Astrocyte of the hippocampus (primary cell): ENCODE measurements at regions not wholly inside any gene's neighbourhood (a gene's known extent, or its start where the extent isn't known, plus 50 kb on each side); places are given as distances from the start of the nearest gene placed in this dataset.
"Not testable (repeated sequence)": the region's sequence is repeated elsewhere in the genome, so short reads cannot be mapped to it uniquely, and the experiment has no call there.

Experiments
- DNase-seq: peaks from one replicate; pipeline ENCODE4 v3.0.0; 2011; ENCODE audit warnings: low read depth, low spot score

DNA sequence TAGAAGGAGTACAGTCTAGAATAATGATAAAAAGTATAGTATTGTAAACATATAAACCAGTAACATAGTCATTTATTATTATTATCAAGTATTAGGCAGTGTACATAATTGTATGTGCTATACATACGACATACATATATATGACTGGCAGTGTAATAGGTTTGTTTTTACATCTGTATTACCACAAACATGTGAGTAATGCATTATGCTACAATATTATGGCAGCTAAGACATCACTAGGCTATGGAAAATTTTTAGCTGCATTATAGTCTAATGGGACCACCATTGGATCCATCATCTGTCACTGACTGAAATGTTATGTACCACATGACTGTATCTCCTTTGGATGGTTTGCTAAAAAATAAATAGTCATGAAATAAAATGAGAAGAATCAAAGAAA, 530.0 kb downstream of the PRR16 start:
- DNase-seq = no peak

- DNase-seq = no peak
These were observed 535.5 kb downstream of the PRR16 start for GRCh38 chr5:120999550-120999949.

- DNase-seq = no peak
These were observed 542.1 kb downstream of the PRR16 start for GRCh38 chr5:121006217-121006616.

DNA sequence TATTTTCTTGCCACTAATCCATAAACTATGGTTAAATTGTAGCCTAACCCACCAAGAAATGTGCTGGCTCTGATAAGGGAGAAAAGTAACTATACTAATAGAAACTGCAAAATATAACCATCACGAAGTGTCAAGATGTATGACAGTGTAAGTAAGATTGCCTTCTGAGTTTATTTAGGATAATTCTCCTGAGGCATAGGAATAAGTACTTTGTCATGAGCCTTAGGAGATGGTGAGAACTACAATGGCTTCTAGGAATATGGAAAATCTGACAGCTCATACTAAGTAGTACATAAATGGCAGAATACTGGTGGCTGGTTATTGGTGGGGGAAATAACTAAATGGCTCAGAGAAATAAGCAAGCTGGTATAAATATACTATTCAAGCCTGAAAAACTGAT, 543.9 kb downstream of the PRR16 start:
- DNase-seq = no peak

GRCh38 chr5:121009058-121009457, 545.0 kb downstream of the PRR16 start:
- no peak for DNase-seq

- DNase-seq = peak; percentile 2
These were observed 553.9 kb downstream of the PRR16 start for GRCh38 chr5:121018004-121018403.

GRCh38 chr5:121019106-121019505, 555.0 kb downstream of the PRR16 start:
- peak; percentile 75 for DNase-seq

- DNase-seq = no peak
These were observed 555.6 kb downstream of the PRR16 start for GRCh38 chr5:121019734-121020133.

GRCh38 chr5:121021681-121022080, 557.6 kb downstream of the PRR16 start:
- no peak for DNase-seq

DNA sequence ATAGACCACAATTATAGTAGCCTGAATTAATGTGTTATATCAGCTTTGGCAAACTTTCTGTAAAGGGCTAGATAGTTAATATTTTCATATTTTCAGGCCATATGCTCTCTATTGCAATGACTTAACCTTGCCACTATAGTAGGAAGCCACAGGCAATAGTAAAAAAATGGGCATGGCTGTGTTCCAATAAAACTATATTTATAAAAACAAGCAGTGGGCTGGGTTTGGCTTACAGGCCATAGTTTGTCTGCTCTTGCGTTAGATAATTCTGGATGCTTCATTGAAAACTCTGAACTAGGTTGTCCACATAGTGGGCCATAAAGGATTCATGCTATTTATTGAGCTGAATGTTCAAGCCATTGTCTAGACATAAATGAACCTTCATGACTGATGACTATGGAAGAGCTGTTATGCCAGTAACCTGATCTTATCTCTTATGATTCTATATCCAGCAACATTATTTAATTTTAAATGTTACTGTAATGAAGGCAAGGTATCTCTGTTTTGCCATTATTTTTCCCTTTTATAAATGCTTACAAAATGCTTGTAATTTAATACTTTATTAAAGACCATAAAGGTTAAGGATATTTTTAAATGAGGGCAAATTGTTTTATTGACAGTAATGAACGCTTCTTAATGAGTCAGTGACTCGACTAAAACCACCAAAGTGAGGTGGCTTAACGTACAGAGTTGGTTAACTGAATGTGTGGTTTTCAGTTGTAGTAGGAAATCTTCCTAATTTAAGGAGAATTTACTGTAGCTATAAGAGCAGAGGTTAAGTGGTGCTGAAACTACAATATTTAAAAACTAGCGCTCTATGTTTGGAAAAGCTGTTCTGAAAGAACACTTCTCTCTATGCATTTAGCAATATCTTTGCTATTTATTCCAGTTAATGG, 560.6 kb downstream of the PRR16 start:
- no peak for DNase-seq

- no peak for DNase-seq
These were observed 561.6 kb downstream of the PRR16 start for GRCh38 chr5:121025671-121026070.

- DNase-seq = no peak
These were observed 563.5 kb downstream of the PRR16 start for GRCh38 chr5:121027636-121028035.

DNA sequence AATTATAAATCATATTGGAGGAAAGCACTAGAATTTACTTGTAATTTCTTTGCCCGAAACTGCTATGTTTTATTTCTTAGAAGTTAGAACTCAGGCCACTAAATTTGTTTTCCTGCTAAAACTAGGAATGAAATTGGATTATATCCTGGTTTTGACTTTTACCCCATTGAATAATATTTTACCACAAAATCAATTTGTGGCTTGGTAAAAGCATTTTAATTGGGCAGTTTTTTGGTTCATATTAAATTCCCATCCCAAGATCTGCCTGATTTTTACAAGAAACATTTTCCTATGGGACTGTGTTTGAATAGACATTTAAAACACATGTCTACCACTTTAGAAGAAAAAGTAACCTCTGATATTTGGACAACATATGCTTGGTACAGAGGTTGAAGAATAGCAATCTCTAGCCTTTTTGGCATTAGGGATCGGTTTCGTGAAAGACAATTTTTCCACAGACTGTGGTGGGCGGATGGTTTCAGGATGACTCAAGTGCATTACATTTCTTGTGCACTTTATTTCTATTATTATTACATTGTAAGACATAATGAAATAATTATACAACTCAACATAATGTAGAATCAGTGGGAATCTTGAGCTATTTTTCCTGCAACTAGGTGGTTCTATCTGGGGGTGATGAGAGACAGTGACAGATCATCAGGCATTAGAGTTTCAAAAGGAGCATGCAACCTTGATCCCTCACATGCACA, 565.6 kb downstream of the PRR16 start:
- no peak for DNase-seq

- peak; percentile 20 for DNase-seq
These were observed 567.4 kb downstream of the PRR16 start for GRCh38 chr5:121031491-121031890.

DNA sequence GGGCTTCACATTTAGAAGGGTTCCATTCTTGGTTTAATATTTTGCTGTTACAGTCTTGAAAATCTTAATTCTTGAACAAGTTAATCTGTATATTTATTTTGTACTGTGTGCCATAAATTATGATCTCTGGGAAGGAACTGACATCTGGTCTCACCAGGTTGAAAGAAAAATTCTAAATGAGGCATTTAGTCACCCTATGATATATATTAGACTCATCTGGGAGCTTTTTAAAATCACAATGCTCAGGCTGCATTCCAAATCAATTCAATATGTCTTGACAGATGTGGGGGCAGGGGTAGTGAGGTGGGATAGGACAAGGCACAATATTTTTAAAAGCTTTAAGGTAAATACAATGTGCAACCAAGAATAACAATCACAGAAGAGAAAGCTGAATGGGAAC, 569.2 kb downstream of the PRR16 start:
- DNase-seq = no peak

DNA sequence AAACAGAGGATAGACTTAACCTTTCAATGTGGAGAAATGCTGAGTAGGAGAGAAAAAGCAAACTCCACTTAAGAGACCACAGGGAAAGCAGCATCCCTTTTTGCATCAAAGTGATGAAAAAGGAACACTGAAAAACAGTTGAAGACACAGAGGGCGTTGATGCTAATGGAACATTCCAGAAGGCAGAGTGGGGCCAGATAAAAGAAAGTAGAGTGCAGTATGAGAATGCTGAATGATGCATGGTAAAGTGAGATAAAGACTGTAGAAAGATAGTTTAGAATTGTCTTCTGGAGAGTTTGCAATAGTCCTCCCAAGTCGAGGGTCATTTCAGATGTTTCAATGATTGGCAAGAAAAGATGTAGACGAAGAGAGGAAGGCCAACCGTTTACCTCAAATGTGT, 574.3 kb downstream of the PRR16 start:
- no peak for DNase-seq

DNA sequence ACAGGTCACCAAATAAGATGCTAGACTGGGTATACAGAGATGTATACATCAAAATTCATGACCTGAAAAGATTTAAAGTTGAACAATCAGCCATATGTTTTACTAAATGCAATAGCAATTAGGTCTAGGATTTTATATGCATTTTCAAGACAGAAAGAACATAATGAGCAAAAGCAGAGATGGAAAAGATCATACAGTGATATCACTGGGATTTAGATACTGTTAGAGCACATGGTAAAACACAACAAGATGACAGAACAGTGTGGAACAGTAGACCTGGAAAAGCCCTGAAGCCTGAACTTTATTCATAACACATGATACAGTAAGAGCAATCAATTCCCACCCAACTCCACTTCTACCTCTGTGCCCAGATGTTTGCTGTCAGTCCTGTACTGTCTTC, 585.9 kb downstream of the PRR16 start:
- DNase-seq = no peak

- DNase-seq = no peak
These were observed 589.2 kb downstream of the PRR16 start for GRCh38 chr5:121053055-121053985.

GRCh38 chr5:121055586-121055985, 591.5 kb downstream of the PRR16 start:
- DNase-seq = no peak

- DNase-seq = not testable (repeated sequence)
These were observed 600.1 kb downstream of the PRR16 start for GRCh38 chr5:121064241-121064640.

DNA sequence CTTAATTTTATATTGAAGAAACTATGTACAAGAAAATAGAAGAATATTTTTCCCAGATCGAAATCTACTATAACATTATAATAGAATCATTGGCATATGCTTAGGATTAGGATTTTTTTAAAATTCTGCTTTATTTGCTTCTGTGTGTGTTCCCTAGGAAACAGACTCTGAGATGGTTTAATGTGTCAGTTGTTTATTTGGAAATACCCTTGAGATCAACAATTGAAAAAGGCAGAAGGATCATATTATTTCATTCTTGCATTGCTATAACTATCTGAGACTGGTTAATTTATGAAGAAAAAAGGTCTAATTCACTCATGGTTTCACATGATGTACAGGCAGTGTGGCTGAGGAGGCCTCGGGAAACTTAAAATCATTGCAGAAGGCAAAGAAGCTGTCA, 622.6 kb downstream of the PRR16 start:
- DNase-seq = no peak

DNA sequence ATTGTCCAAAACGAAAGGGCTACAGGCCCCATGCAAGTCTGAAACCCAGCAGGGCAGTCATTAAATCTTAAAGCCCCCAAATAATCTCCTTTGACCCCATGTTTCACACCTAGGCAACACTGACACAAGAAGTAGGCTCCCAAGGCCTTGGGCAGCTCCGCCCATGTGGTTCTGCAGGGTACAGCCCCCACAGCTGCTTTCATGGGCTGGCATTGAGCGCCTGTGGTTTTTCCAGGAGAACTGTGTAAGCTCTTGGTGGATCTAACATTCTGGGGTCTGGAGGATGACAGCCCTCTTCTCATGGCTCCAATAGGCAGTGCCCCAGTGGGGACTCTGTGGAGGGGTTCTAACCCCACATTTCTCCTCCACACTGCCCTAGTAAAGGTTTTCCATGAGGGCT, 623.5 kb downstream of the PRR16 start:
- DNase-seq = no peak
